ENCODE measurements at regions not wholly inside any gene's neighbourhood (a gene's known extent, or its start where the extent isn't known, plus 50 kb on each side); places are given as distances from the start of the nearest gene placed in this dataset.

GRCh38 chr13:105897575-105897974 lies 637.9 kb downstream of the EFNB2 start:
- Histone ChIP-seq H3K79me2 (ENCODE audit: insufficient read depth, low read length) (no peaks in the 10 kb centered on the region), H3K9me3 (ENCODE audit: low read length) (no peaks in the 10 kb centered on the region), H4K20me1 (ENCODE audit: insufficient read depth, low read length) (no peaks in the 10 kb centered on the region), H3K27ac (ENCODE audit: low read depth, low read length, poor library complexity, severe bottlenecking) (no peak overlapping the region), H3K4me2 (ENCODE audit: low read length) (no peak overlapping the region), H3K4me1 (ENCODE audit: insufficient read depth, low read length, severe bottlenecking) (no peaks in the 10 kb centered on the region), H3K27me3 (ENCODE audit: insufficient read depth, low read length) (no peaks in the 10 kb centered on the region), H3F3A (ENCODE audit: insufficient read depth, low read length) (no peaks in the 10 kb centered on the region), H3K9ac (ENCODE audit: low read length) (no peak overlapping the region), H2AFZ (ENCODE audit: low read length) (no peak overlapping the region), H3K36me3 (ENCODE audit: insufficient read depth, low read length) (no peaks in the 10 kb centered on the region), H3K4me3 (ENCODE audit: low read depth, low read length, poor library complexity, severe bottlenecking) (no peak overlapping the region), H3K9me2 (ENCODE audit: low read depth, low read length) (no peaks in the 10 kb centered on the region)
- TF ChIP-seq EZH2 (IDR thresholded peaks at IDR 0.05; ENCODE audit: borderline replicate concordance, low read length) (no peak), CTCF (IDR thresholded peaks at IDR 0.05; ENCODE audit: low read length) (no peak)

GRCh38 chr13:105894697-105895096 lies 640.8 kb downstream of the EFNB2 start:
- H3K36me3 ChIP-seq (ENCODE audit: insufficient read depth, low read length) = no peaks in the 10 kb centered on the region
- no peak overlapping the region for H3K4me3 ChIP-seq (ENCODE audit: low read depth, low read length, poor library complexity, severe bottlenecking)
- H3K4me2 ChIP-seq (ENCODE audit: low read length) = no peak overlapping the region
- no peaks in the 10 kb centered on the region for H3K27me3 ChIP-seq (ENCODE audit: insufficient read depth, low read length)
- H3K9me2 ChIP-seq (ENCODE audit: low read depth, low read length) = no peaks in the 10 kb centered on the region
- TF ChIP-seq EZH2 (IDR thresholded peaks at IDR 0.05; ENCODE audit: borderline replicate concordance, low read length) = no peak
- TF ChIP-seq CTCF (IDR thresholded peaks at IDR 0.05; ENCODE audit: low read length) = no peak
- no peaks in the 10 kb centered on the region for H4K20me1 ChIP-seq (ENCODE audit: insufficient read depth, low read length)
- no peak overlapping the region for H3K9ac ChIP-seq (ENCODE audit: low read length)
- no peak overlapping the region for H3K27ac ChIP-seq (ENCODE audit: low read depth, low read length, poor library complexity, severe bottlenecking)
- no peak overlapping the region for H2AFZ ChIP-seq (ENCODE audit: low read length)
- H3K4me1 ChIP-seq (ENCODE audit: insufficient read depth, low read length, severe bottlenecking) = no peaks in the 10 kb centered on the region
- no peaks in the 10 kb centered on the region for H3K79me2 ChIP-seq (ENCODE audit: insufficient read depth, low read length)
- H3K9me3 ChIP-seq (ENCODE audit: low read length) = no peaks in the 10 kb centered on the region
- H3F3A ChIP-seq (ENCODE audit: insufficient read depth, low read length) = no peaks in the 10 kb centered on the region

- H3K27ac ChIP-seq (ENCODE audit: low read depth, low read length, poor library complexity, severe bottlenecking) = no peak overlapping the region
- no peak overlapping the region for H3K4me2 ChIP-seq (ENCODE audit: low read length)
- H3K4me1 ChIP-seq (ENCODE audit: insufficient read depth, low read length, severe bottlenecking) = no peaks in the 10 kb centered on the region
- no peak overlapping the region for H3K4me3 ChIP-seq (ENCODE audit: low read depth, low read length, poor library complexity, severe bottlenecking)
- no peak for TF ChIP-seq EZH2 (IDR thresholded peaks at IDR 0.05; ENCODE audit: borderline replicate concordance, low read length)
- no peak for TF ChIP-seq CTCF (IDR thresholded peaks at IDR 0.05; ENCODE audit: low read length)
- H3F3A ChIP-seq (ENCODE audit: insufficient read depth, low read length) = no peaks in the 10 kb centered on the region
- no peaks in the 10 kb centered on the region for H3K9me3 ChIP-seq (ENCODE audit: low read length)
- H4K20me1 ChIP-seq (ENCODE audit: insufficient read depth, low read length) = no peaks in the 10 kb centered on the region
- no peaks in the 10 kb centered on the region for H3K79me2 ChIP-seq (ENCODE audit: insufficient read depth, low read length)
- H3K36me3 ChIP-seq (ENCODE audit: insufficient read depth, low read length) = no peaks in the 10 kb centered on the region
- H2AFZ ChIP-seq (ENCODE audit: low read length) = no peak overlapping the region
- H3K9me2 ChIP-seq (ENCODE audit: low read depth, low read length) = no peaks in the 10 kb centered on the region
- no peak overlapping the region for H3K9ac ChIP-seq (ENCODE audit: low read length)
- H3K27me3 ChIP-seq (ENCODE audit: insufficient read depth, low read length) = no peaks in the 10 kb centered on the region
Observed at GRCh38 chr13:105890509-105890908, 645.0 kb downstream of the EFNB2 start.
